Small intestine (tissue), 7 donors: ENCODE measurements at regions not wholly inside any gene's neighbourhood (a gene's known extent, or its start where the extent isn't known, plus 50 kb on each side); places are given as distances from the start of the nearest gene placed in this dataset.

Source experiments
- DNase-seq, 2 donors: peaks; one replicate each; pipeline versions ENCODE4 v3.0.0 to v3.0.0-alpha.2; 2013
- FAIRE-seq: peaks from 2 replicates; lab custom pipeline; 2012; peaks lifted over from hg19 to GRCh38; lab: Jason Lieb, UNC
- H3K27ac ChIP-seq, 3 donors: one replicate each; pipeline ENCODE4 v1.5.1; 2013; ENCODE audit warnings: low read length in 2 of 3, mild to moderate bottlenecking in 2 of 3, control low read depth in 1 of 3, inconsistent platforms in 1 of 3, low read depth in 1 of 3, moderate library complexity in 1 of 3
- H3K27me3 ChIP-seq, 3 donors: one replicate each; pipeline ENCODE4 v1.6.1; 2013; ENCODE audit warnings: low read length in 3 of 3, inconsistent platforms in 1 of 3; ENCODE audit not compliant: control insufficient read depth in 3 of 3, insufficient read depth in 3 of 3
- H3K36me3 ChIP-seq, 3 donors: one replicate each; pipeline ENCODE4 v1.6.1; 2013; ENCODE audit warnings: low read length in 3 of 3, inconsistent platforms in 1 of 3, low read depth in 1 of 3, mild to moderate bottlenecking in 1 of 3, moderate library complexity in 1 of 3; ENCODE audit not compliant: control insufficient read depth in 3 of 3, insufficient read depth in 2 of 3
- H3K4me1 ChIP-seq, 3 donors: one replicate each; pipeline ENCODE4 v1.6.1; 2013; ENCODE audit warnings: low read length in 2 of 3, inconsistent platforms in 1 of 3, low read depth in 1 of 3, mild to moderate bottlenecking in 1 of 3, moderate library complexity in 1 of 3; ENCODE audit not compliant: control insufficient read depth in 3 of 3, insufficient read depth in 2 of 3
- H3K4me3 ChIP-seq, 3 donors: one replicate each; pipeline ENCODE4 v1.5.1; 2013; ENCODE audit warnings: low read length in 3 of 3, control low read depth in 1 of 3, inconsistent platforms in 1 of 3, low read depth in 1 of 3, mild to moderate bottlenecking in 1 of 3, moderate library complexity in 1 of 3
- H3K9me3 ChIP-seq, 2 donors: one replicate each; pipeline ENCODE4 v1.6.1; 2013; ENCODE audit warnings: low read depth in 1 of 2, low read length in 1 of 2; ENCODE audit not compliant: control insufficient read depth in 2 of 2, insufficient read depth in 1 of 2
- WGBS, 3 donors: extraction: QIAGEN DNeasy Blood & Tissue Kit; methylation state at CpG; one replicate each; pipeline ENCODE4 v1.1.7; 2013; 5-methylcytosine and 5-hydroxymethylcytosine counted together
- donor health status: healthy with polysubstance abuse.
- donor health status: control.
- donor health status: control.
- donor health status: Bipolar disorder and iron deficiency.
- donor health status: healthy.

DNA sequence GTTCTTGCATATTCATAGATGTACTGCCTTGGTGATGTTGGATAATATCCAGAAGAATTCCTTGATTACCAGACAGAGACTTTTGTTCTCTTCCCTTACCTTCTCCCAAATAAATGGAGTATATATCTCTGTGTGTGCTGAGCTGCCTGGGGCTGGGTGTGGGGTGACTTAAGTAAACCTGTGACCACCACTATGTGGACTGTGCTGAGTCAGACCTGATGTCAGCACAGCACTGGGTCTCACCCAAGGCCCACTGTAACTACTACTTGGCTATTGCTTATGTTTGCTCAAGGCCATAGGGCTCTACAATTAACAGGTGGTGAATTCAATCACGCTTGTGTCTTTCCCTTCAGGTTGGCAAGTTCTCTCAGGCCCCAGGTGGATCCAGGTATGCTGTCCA lies 145.7 kb upstream of the MDGA2 start:
- WGBS, 3 donors: 53 to 73% (median 63%) methylated on average over 1 of the region's 1 CpG
- H3K27ac ChIP-seq: no peak overlapping the region
- H3K36me3 ChIP-seq: no peaks in the 10 kb centered on the region
- H3K4me1 ChIP-seq: no peaks in the 10 kb centered on the region
- peaks cover 0 to 18% of the 10 kb centered on the region in 2 donors for H3K9me3 ChIP-seq
- H3K27me3 ChIP-seq: no peaks in the 10 kb centered on the region
- H3K4me3 ChIP-seq: no peak overlapping the region
- DNase-seq (no peak), FAIRE-seq (no peak)

GRCh38 chr14:47790477-47790876 lies 115.1 kb upstream of the MDGA2 start:
- Histone ChIP-seq H3K36me3 (no peaks in the 10 kb centered on the region), H3K4me1 (no peaks in the 10 kb centered on the region), H3K27me3 (no peaks in the 10 kb centered on the region), H3K9me3 (no peaks in the 10 kb centered on the region), H3K4me3 (no peak overlapping the region), H3K27ac (no peak overlapping the region)
- 89 to 96% (median 90%) methylated on average over 6 of the region's 6 CpGs for WGBS, 3 donors
- no peak for FAIRE-seq
- no peak for DNase-seq

GRCh38 chr14:47785058-47785457 lies 109.7 kb upstream of the MDGA2 start:
- Histone ChIP-seq H3K9me3 (no peaks in the 10 kb centered on the region), H3K27me3 (no peaks in the 10 kb centered on the region), H3K4me1 (no peaks in the 10 kb centered on the region), H3K4me3 (no peak overlapping the region), H3K36me3 (no peaks in the 10 kb centered on the region), H3K27ac (no peak overlapping the region)
- WGBS, 3 donors: 39 to 65% (median 53%) methylated on average over 2 of the region's 2 CpGs
- DNase-seq: no peak
- no peak for FAIRE-seq

DNA sequence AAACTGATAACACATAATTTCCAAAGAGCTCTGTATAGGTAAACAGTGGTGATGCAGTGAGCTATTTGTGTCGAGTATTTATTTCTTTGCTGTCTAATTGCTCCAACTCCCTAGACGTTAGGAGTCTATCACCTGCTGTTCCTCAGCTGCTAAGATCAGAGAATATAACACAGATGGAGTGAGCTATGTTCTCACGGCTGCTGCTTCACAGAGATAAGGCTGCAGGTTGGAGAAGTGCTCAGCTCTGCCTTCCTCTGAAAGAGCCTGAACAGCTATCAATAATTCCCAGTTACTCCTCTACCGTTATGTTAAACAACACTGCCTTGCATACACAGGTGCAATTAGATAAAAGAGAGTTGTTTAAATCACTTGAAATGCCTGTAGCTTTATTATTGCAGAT lies 103.2 kb upstream of the MDGA2 start:
- DNase-seq: no peak
- no peaks in the 10 kb centered on the region for H3K4me1 ChIP-seq
- FAIRE-seq: no peak
- H3K9me3 ChIP-seq: peaks cover 0 to 1% of the 10 kb centered on the region in 2 donors
- no peaks in the 10 kb centered on the region for H3K36me3 ChIP-seq
- no peak overlapping the region for H3K27ac ChIP-seq
- no peak overlapping the region for H3K4me3 ChIP-seq
- H3K27me3 ChIP-seq: no peaks in the 10 kb centered on the region
- 10 to 22% (median 14%) methylated on average over 4 of the region's 4 CpGs for WGBS, 3 donors

DNA sequence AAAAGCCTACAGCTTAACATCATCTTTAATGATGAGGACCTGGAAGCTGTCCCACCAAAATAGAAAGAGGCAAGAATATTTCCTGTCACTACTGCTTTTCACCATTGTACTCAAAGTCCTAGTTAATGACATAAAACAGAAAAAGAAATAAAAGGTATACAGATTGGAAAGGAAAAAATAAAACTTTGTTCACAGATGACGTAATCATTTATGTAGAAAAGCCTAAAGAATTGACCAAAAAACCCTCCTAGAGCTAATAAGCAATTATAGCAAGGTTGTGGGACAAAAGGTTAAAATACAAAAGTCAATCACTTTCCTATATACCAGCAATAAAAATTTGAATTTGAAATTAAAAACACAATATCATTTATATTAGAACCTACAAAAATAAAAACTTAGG lies 97.2 kb upstream of the MDGA2 start:
- no peak for DNase-seq
- WGBS, 3 donors: 81 to 90% (median 89%) methylated on average over 1 of the region's 1 CpG
- no peak for FAIRE-seq
- Histone ChIP-seq H3K9me3 (no peaks in the 10 kb centered on the region), H3K27ac (no peak overlapping the region), H3K27me3 (no peaks in the 10 kb centered on the region), H3K36me3 (no peaks in the 10 kb centered on the region), H3K4me1 (no peaks in the 10 kb centered on the region), H3K4me3 (no peak overlapping the region)

- Histone ChIP-seq H3K36me3 (no peaks in the 10 kb centered on the region), H3K4me3 (no peak overlapping the region), H3K9me3 (peaks cover 0 to 2% of the 10 kb centered on the region in 2 donors), H3K4me1 (no peaks in the 10 kb centered on the region), H3K27me3 (no peaks in the 10 kb centered on the region), H3K27ac (no peak overlapping the region)
- FAIRE-seq: no peak
- no peak for DNase-seq
- 75 to 80% (median 76%) methylated on average over 2 of the region's 2 CpGs for WGBS, 3 donors
These were observed 87.9 kb upstream of the MDGA2 start for GRCh38 chr14:47763188-47763854.

GRCh38 chr14:47746986-47747385 lies 71.6 kb upstream of the MDGA2 start:
- no peak for FAIRE-seq
- WGBS, 3 donors: 78 to 89% (median 82%) methylated on average over 1 of the region's 1 CpG

GRCh38 chr14:47744155-47744554 lies 68.8 kb upstream of the MDGA2 start:
- H3K36me3 ChIP-seq: no peaks in the 10 kb centered on the region
- DNase-seq: no peak
- no peak for FAIRE-seq
- H3K27me3 ChIP-seq: no peaks in the 10 kb centered on the region
- 61 to 71% (median 66%) methylated on average over 1 of the region's 1 CpG for WGBS, 3 donors
- no peaks in the 10 kb centered on the region for H3K4me1 ChIP-seq
- no peak overlapping the region for H3K27ac ChIP-seq
- no peaks in the 10 kb centered on the region for H3K9me3 ChIP-seq
- H3K4me3 ChIP-seq: no peak overlapping the region

More at GRCh38 chr14:47746986-47747385, 71.6 kb upstream of the MDGA2 start:
- Histone ChIP-seq H3K4me1 (no peaks in the 10 kb centered on the region), H3K4me3 (no peak overlapping the region), H3K27ac (no peak overlapping the region), H3K36me3 (no peaks in the 10 kb centered on the region), H3K27me3 (no peaks in the 10 kb centered on the region), H3K9me3 (no peaks in the 10 kb centered on the region)
- DNase-seq: no peak

DNA sequence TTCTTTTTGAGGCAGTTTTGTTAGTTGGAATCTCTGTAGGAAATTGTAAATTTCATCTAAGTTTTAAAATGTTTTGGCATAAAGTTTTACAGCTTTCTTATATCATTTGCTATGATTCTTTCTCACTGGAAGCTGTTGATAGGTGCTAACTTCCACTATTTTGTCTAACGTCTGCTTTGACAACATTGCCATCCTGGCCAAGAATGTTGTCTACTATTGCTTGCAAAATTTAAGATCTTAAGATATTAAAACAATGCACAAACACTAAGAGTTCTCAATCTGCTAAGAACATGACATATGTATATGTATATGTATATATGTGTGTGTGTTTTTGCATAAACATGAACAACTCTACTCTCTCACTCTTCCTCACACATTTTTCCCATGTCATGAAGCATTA lies 64.1 kb upstream of the MDGA2 start:
- no peaks in the 10 kb centered on the region for H3K36me3 ChIP-seq
- H3K4me1 ChIP-seq: no peaks in the 10 kb centered on the region
- no peak overlapping the region for H3K27ac ChIP-seq
- no peak for DNase-seq
- WGBS, 3 donors: 69 to 79% (median 74%) methylated on average over 1 of the region's 1 CpG
- no peak for FAIRE-seq
- H3K4me3 ChIP-seq: no peak overlapping the region
- no peaks in the 10 kb centered on the region for H3K9me3 ChIP-seq
- no peaks in the 10 kb centered on the region for H3K27me3 ChIP-seq
